Thoracic aorta (tissue), 2 donors: ENCODE measurements at regions not wholly inside any gene's neighbourhood (a gene's known extent, or its start where the extent isn't known, plus 50 kb on each side); places are given as distances from the start of the nearest gene placed in this dataset.

Experiments used
- ATAC-seq: fragments of 150-250 bp; one replicate; pipeline ENCODE4 v1.8.0; 2017; ENCODE audit warnings: low read depth; ENCODE audit not compliant: insufficient number of reproducible peaks, low FRiP score
- DNase-seq: peaks from one replicate; pipeline ENCODE4 v3.0.0-alpha.2; 2020; ENCODE audit warnings: low spot score
- H3K27ac ChIP-seq, 2 donors: fragments of 200-600 bp; sonication (generic); 1 replicate in 1 of 2; 2 replicates in 1 of 2; pipeline ENCODE4 v1.5.1; 2016; ENCODE audit warnings: mild to moderate bottlenecking in 2 of 2, moderate library complexity in 2 of 2
- H3K27me3 ChIP-seq: fragments of 200-600 bp; sonication (generic); replicated peaks from 2 replicates; pipeline ENCODE4 v1.6.0; 2016; ENCODE audit warnings: mild to moderate bottlenecking; ENCODE audit not compliant: insufficient read depth
- H3K36me3 ChIP-seq: fragments of 200-600 bp; sonication (generic); one replicate; pipeline ENCODE4 v1.5.1; 2016
- H3K4me1 ChIP-seq, 2 donors: fragments of 200-600 bp; sonication (generic); 1 replicate in 1 of 2; 2 replicates in 1 of 2; pipeline versions ENCODE4 v1.5.1 to v1.6.0; 2016; ENCODE audit warnings: low read depth in 2 of 2, mild to moderate bottlenecking in 1 of 2; ENCODE audit not compliant: control insufficient read depth in 1 of 2
- H3K4me3 ChIP-seq: fragments of 200-600 bp; sonication (generic); 2 replicates; pipeline ENCODE4 v1.5.1; 2016; ENCODE audit warnings: mild to moderate bottlenecking
- H3K9me3 ChIP-seq: fragments of 200-600 bp; sonication (generic); 2 replicates; pipeline ENCODE4 v1.5.1; 2016
- TF ChIP-seq, protein P1 (sequence below): fragments of 200-600 bp; sonication (generic); IDR thresholded peaks from one replicate; pipeline ENCODE4 v1.5.1; 2019; ENCODE audit warnings: antibody characterized with exemption

DNA sequence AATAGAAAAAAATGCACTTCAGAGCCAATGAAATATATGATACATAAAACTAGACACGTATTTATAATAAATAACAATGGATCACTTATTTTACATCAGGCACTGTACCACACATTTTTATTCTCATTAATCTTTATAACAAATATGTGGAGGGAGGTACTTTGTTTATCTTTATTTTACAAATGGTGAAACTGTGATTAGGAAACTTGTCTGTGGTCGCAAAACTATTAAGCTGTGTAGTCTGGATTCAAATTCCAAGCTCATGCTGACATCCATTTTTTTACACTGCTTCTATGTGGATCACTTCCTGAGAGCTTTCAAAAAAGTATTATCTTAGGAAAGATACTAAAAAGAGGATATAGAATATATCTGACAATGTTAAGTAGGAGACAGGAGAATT lies 978.6 kb downstream of the SORCS1 start:
- no peak for ATAC-seq
- H3K27me3 ChIP-seq = no peaks in the 10 kb centered on the region

DNA sequence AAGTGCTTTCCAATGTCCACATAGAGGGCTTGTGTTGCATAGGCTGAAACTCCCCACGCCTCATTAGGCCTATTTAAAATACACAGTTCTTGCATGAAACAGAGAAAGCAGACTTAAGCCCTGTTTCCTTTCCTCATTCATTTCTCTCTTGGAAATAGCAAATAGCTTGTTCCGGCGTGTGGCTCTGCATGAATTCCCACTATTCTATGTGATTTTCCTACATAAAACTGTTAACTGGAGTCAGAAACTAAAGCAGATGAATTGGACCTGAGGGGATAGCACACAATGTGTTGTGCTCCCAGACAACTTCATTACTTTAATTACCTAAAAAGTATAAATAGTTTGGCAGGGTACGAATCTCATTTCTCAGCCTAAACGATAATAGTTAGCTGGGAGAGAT lies 981.5 kb downstream of the SORCS1 start:
- DNase-seq (no peak), ATAC-seq (no peak)
- H3K4me3 ChIP-seq = no peak overlapping the region
- H3K4me1 ChIP-seq = no peaks in the 10 kb centered on the region
- no peak overlapping the region for H3K27ac ChIP-seq
- no peaks in the 10 kb centered on the region for H3K27me3 ChIP-seq
- TF ChIP-seq, protein P1, sequence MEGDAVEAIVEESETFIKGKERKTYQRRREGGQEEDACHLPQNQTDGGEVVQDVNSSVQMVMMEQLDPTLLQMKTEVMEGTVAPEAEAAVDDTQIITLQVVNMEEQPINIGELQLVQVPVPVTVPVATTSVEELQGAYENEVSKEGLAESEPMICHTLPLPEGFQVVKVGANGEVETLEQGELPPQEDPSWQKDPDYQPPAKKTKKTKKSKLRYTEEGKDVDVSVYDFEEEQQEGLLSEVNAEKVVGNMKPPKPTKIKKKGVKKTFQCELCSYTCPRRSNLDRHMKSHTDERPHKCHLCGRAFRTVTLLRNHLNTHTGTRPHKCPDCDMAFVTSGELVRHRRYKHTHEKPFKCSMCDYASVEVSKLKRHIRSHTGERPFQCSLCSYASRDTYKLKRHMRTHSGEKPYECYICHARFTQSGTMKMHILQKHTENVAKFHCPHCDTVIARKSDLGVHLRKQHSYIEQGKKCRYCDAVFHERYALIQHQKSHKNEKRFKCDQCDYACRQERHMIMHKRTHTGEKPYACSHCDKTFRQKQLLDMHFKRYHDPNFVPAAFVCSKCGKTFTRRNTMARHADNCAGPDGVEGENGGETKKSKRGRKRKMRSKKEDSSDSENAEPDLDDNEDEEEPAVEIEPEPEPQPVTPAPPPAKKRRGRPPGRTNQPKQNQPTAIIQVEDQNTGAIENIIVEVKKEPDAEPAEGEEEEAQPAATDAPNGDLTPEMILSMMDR = no peak
- H3K9me3 ChIP-seq = no peaks in the 10 kb centered on the region
- H3K36me3 ChIP-seq = no peaks in the 10 kb centered on the region

More for the DNA sequence above, 978.6 kb downstream of the SORCS1 start:
- Histone ChIP-seq H3K4me3 (no peak overlapping the region), H3K9me3 (no peaks in the 10 kb centered on the region), H3K36me3 (no peaks in the 10 kb centered on the region), H3K27ac (no peak overlapping the region), H3K4me1 (no peaks in the 10 kb centered on the region)
- DNase-seq = no peak
- TF ChIP-seq, protein P1 = no peak

DNA sequence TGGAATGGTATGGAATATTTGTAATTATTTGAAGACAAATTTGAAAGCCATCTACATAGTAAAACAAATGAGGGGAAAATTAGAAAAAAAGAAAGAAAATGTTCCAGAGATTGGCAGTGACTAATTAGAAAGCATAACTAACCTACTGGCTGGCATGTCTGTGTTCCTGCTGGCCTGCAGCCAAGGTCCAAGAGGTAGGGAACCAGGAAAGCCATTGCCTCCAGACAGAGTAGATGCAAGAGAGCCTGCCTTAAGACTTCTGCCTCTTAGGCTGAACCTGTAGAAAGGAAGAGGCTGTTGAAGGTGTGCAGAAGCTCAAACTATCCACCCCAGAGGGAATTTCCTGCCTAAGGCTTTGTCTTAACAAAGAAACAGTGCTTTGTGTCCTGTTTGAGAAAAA lies 982.0 kb downstream of the SORCS1 start:
- no peak overlapping the region for H3K27ac ChIP-seq
- no peak overlapping the region for H3K4me3 ChIP-seq
- ATAC-seq (no peak), DNase-seq (no peak)
- no peaks in the 10 kb centered on the region for H3K27me3 ChIP-seq
- TF ChIP-seq, protein P1 = no peak
- no peaks in the 10 kb centered on the region for H3K9me3 ChIP-seq
- no peaks in the 10 kb centered on the region for H3K36me3 ChIP-seq
- no peaks in the 10 kb centered on the region for H3K4me1 ChIP-seq

DNA sequence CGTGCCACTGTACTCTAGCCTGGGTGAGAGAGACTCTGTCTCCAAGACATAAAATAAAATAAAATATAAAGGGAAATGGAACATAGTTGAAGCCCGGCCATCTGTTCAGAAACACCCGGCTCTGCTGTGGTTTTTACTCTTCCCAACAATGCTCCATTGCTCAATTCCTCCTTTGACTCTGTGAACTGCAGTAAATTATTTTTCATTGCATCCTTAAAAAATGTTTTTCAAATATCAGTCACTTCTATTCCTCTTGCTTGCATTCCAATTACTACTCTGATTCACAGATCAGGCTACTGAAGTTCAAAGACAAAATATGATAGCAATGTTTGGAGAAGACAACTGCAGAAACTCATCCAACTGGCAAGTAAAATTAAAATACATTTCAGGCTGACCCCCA lies 983.0 kb downstream of the SORCS1 start:
- ATAC-seq (no peak), DNase-seq (no peak)
- Histone ChIP-seq H3K36me3 (no peaks in the 10 kb centered on the region), H3K4me3 (no peak overlapping the region), H3K9me3 (no peaks in the 10 kb centered on the region), H3K27ac (no peak overlapping the region), H3K27me3 (no peaks in the 10 kb centered on the region), H3K4me1 (no peaks in the 10 kb centered on the region)
- TF ChIP-seq, protein P1 = no peak

DNA sequence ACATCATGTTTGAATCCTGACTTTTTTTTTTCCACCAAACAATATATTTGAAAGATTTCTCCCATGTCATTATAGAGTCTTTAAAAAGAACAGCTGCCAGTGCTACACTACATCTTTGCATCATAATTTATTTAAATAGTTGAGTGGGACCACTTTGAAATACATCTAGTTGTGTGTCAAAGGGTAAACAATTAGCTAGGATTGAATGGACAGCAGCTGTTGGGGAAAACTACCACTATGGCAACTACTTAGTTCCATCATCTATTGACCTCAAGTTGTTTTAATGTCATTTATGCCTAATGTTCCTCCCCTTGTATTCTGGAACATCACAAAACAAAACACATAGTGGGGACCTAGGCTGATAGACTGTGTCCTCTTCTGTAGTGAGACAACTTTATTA lies 985.1 kb downstream of the SORCS1 start:
- TF ChIP-seq, protein P1 = no peak
- Histone ChIP-seq H3K27me3 (no peaks in the 10 kb centered on the region), H3K36me3 (no peaks in the 10 kb centered on the region), H3K9me3 (no peaks in the 10 kb centered on the region), H3K4me3 (no peak overlapping the region), H3K27ac (no peak overlapping the region), H3K4me1 (no peaks in the 10 kb centered on the region)
- DNase-seq (no peak), ATAC-seq (no peak)
